H1 (cell line): ENCODE measurements at regions not wholly inside any gene's neighbourhood (a gene's known extent, or its start where the extent isn't known, plus 50 kb on each side); places are given as distances from the start of the nearest gene placed in this dataset.

ENCODE experiments used
- CTCF ChIA-PET: fragments of 300-600 bp; sonication (Branson Sonifier 250); formaldehyde crosslinking; loops from one replicate; lab custom pipeline; 2021; ENCODE audit not compliant: partially characterized antibody; lab: Charles Lee
- POLR2A ChIA-PET: fragments of 300-600 bp; sonication (Branson Sonifier 250); formaldehyde crosslinking; loops from one replicate; lab custom pipeline; 2021; ENCODE audit warnings: inconsistent platforms; ENCODE audit not compliant: partially characterized antibody; lab: Charles Lee
- DNase-seq, 2 experiments: peaks; one replicate each; pipeline versions ENCODE4 v3.0.0 to v3.0.0-alpha.2; 2010 to 2022; ENCODE audit warnings: low spot score in 2 of 2, low read depth in 1 of 2, mixed read lengths in 1 of 2
- FAIRE-seq: peaks from 2 replicates; lab custom pipeline; 2011; peaks lifted over from hg19 to GRCh38; lab: Jason Lieb, UNC
- H2AFZ ChIP-seq: 2 replicates; pipeline ENCODE4 v1.8.1; 2012; ENCODE audit warnings: low read length, inconsistent platforms
- H2AK5ac ChIP-seq: 2 replicates; pipeline ENCODE4 v1.6.1; 2013; ENCODE audit warnings: low read depth, low read length
- H2BK120ac ChIP-seq: replicated peaks from 2 replicates; pipeline ENCODE3; 2013; ENCODE audit warnings: low read depth, low read length, inconsistent platforms
- H2BK12ac ChIP-seq: 2 replicates; pipeline ENCODE4 v1.6.1; 2013; ENCODE audit warnings: low read depth, low read length
- H2BK15ac ChIP-seq: 2 replicates; pipeline ENCODE4 v1.6.1; 2013; ENCODE audit warnings: low read length
- H2BK20ac ChIP-seq: 2 replicates; pipeline ENCODE4 v1.6.1; 2013; ENCODE audit warnings: low read length
- H2BK5ac ChIP-seq: 2 replicates; pipeline ENCODE4 v1.6.1; 2013; ENCODE audit warnings: low read depth, low read length
- H3K14ac ChIP-seq: 2 replicates; pipeline ENCODE4 v1.6.1; 2013; ENCODE audit warnings: inconsistent platforms; ENCODE audit not compliant: insufficient read length
- H3K18ac ChIP-seq: 2 replicates; pipeline ENCODE4 v1.6.1; 2013; ENCODE audit warnings: low read length; ENCODE audit errors: extremely low read depth
- H3K23ac ChIP-seq: 2 replicates; pipeline ENCODE4 v1.6.1; 2013; ENCODE audit warnings: inconsistent platforms; ENCODE audit not compliant: insufficient read length
- H3K23me2 ChIP-seq: 2 replicates; pipeline ENCODE4 v1.6.1; 2013; ENCODE audit warnings: low read depth, low read length
- H3K27ac ChIP-seq: 2 replicates; pipeline ENCODE4 v1.6.1; 2011; ENCODE audit warnings: low read depth, low read length, inconsistent platforms
- H3K27me3 ChIP-seq, 4 experiments: replicated peaks in 1 of 4; 1 replicate in 1 of 4; 2 replicates in 3 of 4; pipeline versions ENCODE4 v1.6.1 to v1.8.1; 2011 to 2013; ENCODE audit warnings: low read length in 3 of 4, mild to moderate bottlenecking in 3 of 4, inconsistent platforms in 2 of 4, mixed read lengths in 2 of 4, moderate library complexity in 1 of 4; ENCODE audit not compliant: control insufficient read depth in 3 of 4, insufficient read depth in 3 of 4; ENCODE audit errors: extremely low read depth in 1 of 4
- H3K36me3 ChIP-seq, 4 experiments: 2 replicates each; pipeline versions ENCODE4 v1.6.1 to v1.8.1; 2011 to 2013; ENCODE audit warnings: mild to moderate bottlenecking in 4 of 4, low read length in 3 of 4, moderate library complexity in 2 of 4, control low read depth in 1 of 4, inconsistent platforms in 1 of 4; ENCODE audit not compliant: insufficient read depth in 4 of 4, control insufficient read depth in 2 of 4
- H3K4ac ChIP-seq: replicated peaks from 2 replicates; pipeline ENCODE3; 2013; ENCODE audit warnings: low read length, low read depth, mixed read lengths, inconsistent platforms; ENCODE audit not compliant: insufficient read length
- H3K4me1 ChIP-seq, 4 experiments: replicated peaks in 1 of 4; 1 replicate in 1 of 4; 2 replicates in 3 of 4; pipeline versions ENCODE4 v1.6.1 to v1.8.1; 2011 to 2013; ENCODE audit warnings: low read length in 3 of 4, inconsistent platforms in 2 of 4, mixed read lengths in 1 of 4; ENCODE audit not compliant: insufficient read depth in 4 of 4, control insufficient read depth in 3 of 4
- H3K4me2 ChIP-seq, 2 experiments: 2 replicates each; pipeline versions ENCODE4 v1.6.1 to v1.8.1; 2011 to 2013; ENCODE audit warnings: low read depth in 2 of 2, low read length in 2 of 2, control low read depth in 1 of 2, inconsistent platforms in 1 of 2, mild to moderate bottlenecking in 1 of 2; ENCODE audit not compliant: insufficient read depth in 1 of 2
- H3K4me3 ChIP-seq, 4 experiments: fragments of 200-600, 300-600 bp in 1 of 4; sonication (generic), shearing (Covaris generic), sonication (Bioruptor Twin) in 1 of 4; 2 replicates each; pipeline versions ENCODE4 v1.5.1 to v1.8.1; 2011 to 2016; ENCODE audit warnings: low read length in 4 of 4, low read depth in 3 of 4, control low read depth in 2 of 4, inconsistent platforms in 2 of 4, mild to moderate bottlenecking in 2 of 4, mixed read lengths in 1 of 4, moderate library complexity in 1 of 4; ENCODE audit not compliant: insufficient read depth in 2 of 4; ENCODE audit errors: extremely low read depth in 1 of 4
- H3K56ac ChIP-seq: replicated peaks from 2 replicates; pipeline ENCODE3; 2013; ENCODE audit warnings: low read depth, mild to moderate bottlenecking, mixed read lengths, low read length, inconsistent platforms; ENCODE audit not compliant: insufficient read length
- H3K79me1 ChIP-seq: 2 replicates; pipeline ENCODE4 v1.6.1; 2013; ENCODE audit warnings: low read depth, low read length, control low read depth
- H3K79me2 ChIP-seq, 2 experiments: 2 replicates each; pipeline versions ENCODE4 v1.6.1 to v1.8.1; 2012 to 2013; ENCODE audit warnings: low read length in 2 of 2, mild to moderate bottlenecking in 2 of 2, inconsistent platforms in 1 of 2; ENCODE audit not compliant: insufficient read depth in 2 of 2, control insufficient read depth in 1 of 2
- H3K9ac ChIP-seq, 4 experiments: replicated peaks in 1 of 4; 1 replicate in 1 of 4; 2 replicates in 3 of 4; pipeline versions ENCODE4 v1.6.1 to v1.8.1; 2011 to 2013; ENCODE audit warnings: low read depth in 3 of 4, low read length in 3 of 4, control low read depth in 2 of 4, mild to moderate bottlenecking in 2 of 4, moderate library complexity in 2 of 4, inconsistent platforms in 1 of 4; ENCODE audit errors: extremely low read depth in 1 of 4
- H3K9me3 ChIP-seq, 2 experiments: 2 replicates each; pipeline versions ENCODE4 v1.6.1 to v1.8.1; 2012 to 2013; ENCODE audit warnings: mild to moderate bottlenecking in 2 of 2, moderate library complexity in 2 of 2, control low read depth in 1 of 2, inconsistent platforms in 1 of 2, low read depth in 1 of 2, low read length in 1 of 2, mixed read lengths in 1 of 2; ENCODE audit not compliant: insufficient read depth in 2 of 2
- H4K20me1 ChIP-seq, 2 experiments: replicated peaks in 1 of 2; 2 replicates each; pipeline versions ENCODE3 to v1.8.1; 2011 to 2013; ENCODE audit warnings: inconsistent platforms in 2 of 2, low read length in 2 of 2, mild to moderate bottlenecking in 1 of 2; ENCODE audit not compliant: insufficient read depth in 2 of 2, control insufficient read depth in 1 of 2
- H4K5ac ChIP-seq: 2 replicates; pipeline ENCODE4 v1.6.1; 2013; ENCODE audit warnings: low read length, low read depth, mixed read lengths, inconsistent platforms; ENCODE audit not compliant: insufficient read length
- H4K8ac ChIP-seq: 2 replicates; pipeline ENCODE4 v1.8.0; 2013; ENCODE audit warnings: mild to moderate bottlenecking, moderate library complexity, low read length, inconsistent platforms; ENCODE audit not compliant: insufficient read depth; ENCODE audit errors: extremely low read depth
- H4K91ac ChIP-seq: replicated peaks from 2 replicates; pipeline ENCODE3; 2013; ENCODE audit warnings: low read length, mixed read lengths, inconsistent platforms; ENCODE audit not compliant: insufficient read length
- ATF2 ChIP-seq: IDR thresholded peaks from 2 replicates; pipeline ENCODE4 v1.6.1; 2012; ENCODE audit warnings: low read length, inconsistent platforms
- CTBP2 ChIP-seq: IDR thresholded peaks from 2 replicates; pipeline ENCODE4 v1.7.0; 2011; ENCODE audit warnings: borderline replicate concordance, mild to moderate bottlenecking, moderate library complexity, mixed read lengths, low read length; ENCODE audit not compliant: insufficient read depth, insufficient read length
- E2F6 ChIP-seq: IDR thresholded peaks from 2 replicates; pipeline ENCODE4 v1.6.1; 2012; ENCODE audit warnings: inconsistent platforms
- MAX ChIP-seq: IDR thresholded peaks from 2 replicates; pipeline ENCODE4 v1.6.1; 2012; ENCODE audit warnings: inconsistent platforms
- NANOG ChIP-seq: IDR thresholded peaks from 2 replicates; pipeline ENCODE4 v1.6.1; 2011; ENCODE audit warnings: low read length, low read depth, mild to moderate bottlenecking, inconsistent platforms; ENCODE audit not compliant: insufficient read depth, poor library complexity, severe bottlenecking
- POLR2AphosphoS5 ChIP-seq: IDR thresholded peaks from 2 replicates; pipeline ENCODE4 v1.6.1; 2011; ENCODE audit warnings: low read depth, low read length
- RBBP5 ChIP-seq: IDR thresholded peaks from 2 replicates; pipeline ENCODE4 v1.7.1; 2012; ENCODE audit warnings: low read depth, mild to moderate bottlenecking, inconsistent platforms, low read length, moderate library complexity, borderline replicate concordance
- SIN3A ChIP-seq, 2 experiments: IDR thresholded peaks in 1 of 2; conservative IDR thresholded peaks in 1 of 2; 2 replicates each; pipeline ENCODE4 v1.6.1; 2011 to 2012; ENCODE audit warnings: low read length in 2 of 2, improper control_type of control experiment in 1 of 2, low read depth in 1 of 2, mild to moderate bottlenecking in 1 of 2
- SIRT6 ChIP-seq: IDR thresholded peaks from one replicate; pipeline ENCODE4 v1.7.1; 2012; ENCODE audit warnings: low read length, inconsistent platforms
- USF2 ChIP-seq: IDR thresholded peaks from 2 replicates; pipeline ENCODE4 v1.6.1; 2011; ENCODE audit warnings: low read length, improper control_type of control experiment
- WGBS, 2 experiments: shearing (Covaris generic) in 1 of 2; methylation state at CpG; one replicate each; pipeline versions ENCODE4 v1.1.6 to v1.1.7; 2013 to 2015; ENCODE audit warnings: low lambda C conversion rate in 2 of 2, mixed read lengths in 2 of 2, inconsistent platforms in 1 of 2, low coverage in 1 of 2, missing lambda C conversion rate in 1 of 2; ENCODE audit not compliant: insufficient replicate concordance in 2 of 2, insufficient coverage in 1 of 2, insufficient read length in 1 of 2; ENCODE audit errors: extremely low coverage in 1 of 2, missing lambda C conversion rate in 1 of 2; 5-methylcytosine and 5-hydroxymethylcytosine counted together

GRCh38 chr7:12833829-12834228 is 146.4 kb downstream of the ARL4A start:
- no peak for FAIRE-seq
- no peak overlapping the region for H4K91ac ChIP-seq
- no peak for TF ChIP-seq NANOG
- no peak for TF ChIP-seq E2F6
- no peak for TF ChIP-seq SIRT6
- no peak for TF ChIP-seq CTBP2
- TF ChIP-seq MAX, result no peak
- no peak for TF ChIP-seq RBBP5
- TF ChIP-seq POLR2AphosphoS5, result no peak
- TF ChIP-seq USF2, result no peak
- TF ChIP-seq ATF2, result no peak
- no peak for TF ChIP-seq SIN3A (conservative IDR thresholded peaks at IDR 0.05 in 1 of 2, IDR thresholded peaks at IDR 0.05 in 1 of 2; ENCODE audit: low read depth in 1 of 2, low read length in 2 of 2)

More at GRCh38 chr7:12833829-12834228, 146.4 kb downstream of the ARL4A start:
- Histone ChIP-seq H4K8ac (no peak overlapping the region; the same call in 1 of the 2 replicates), H3K9me3 (peaks cover 13 to 14% of the 10 kb centered on the region in 2 experiments; a peak in 3 of 4 replicates), H3K23ac (no peak overlapping the region), H3K4ac (no peak overlapping the region), H3K18ac (no peak overlapping the region), H3K4me2 (no peak overlapping the region), H4K5ac (no peak overlapping the region), H2BK120ac (no peak overlapping the region), H3K4me1 (no peaks in the 10 kb centered on the region), H2BK12ac (no peak overlapping the region), H2BK5ac (no peak overlapping the region), H3K79me1 (no peaks in the 10 kb centered on the region), H3K56ac (no peak overlapping the region), H3K27me3 (no peaks in the 10 kb centered on the region), H2BK15ac (no peak overlapping the region), H3K36me3 (peaks cover 0 to 2% (median 0%) of the 10 kb centered on the region in 4 experiments; a peak in 1 of 8 replicates), H2AK5ac (no peak overlapping the region), H4K20me1 (no peaks in the 10 kb centered on the region), H3K27ac (no peak overlapping the region), H3K14ac (no peak overlapping the region), H2BK20ac (no peak overlapping the region), H3K23me2 (no peaks in the 10 kb centered on the region), H2AFZ (no peak overlapping the region), H3K79me2 (no peaks in the 10 kb centered on the region), H3K4me3 (no peak overlapping the region), H3K9ac (no peak overlapping the region)
- 97% methylated on average over 2 of the region's 2 CpGs; no CpG with 5 or more reads in 1 of the 2 experiments for WGBS, 2 experiments
- POLR2A ChIA-PET, result no interaction called here
- DNase-seq, result no peak
- CTCF ChIA-PET, result no interaction called here
